ENCODE measurements at regions not wholly inside any gene's neighbourhood (a gene's known extent, or its start where the extent isn't known, plus 50 kb on each side); places are given as distances from the start of the nearest gene placed in this dataset.

DNA sequence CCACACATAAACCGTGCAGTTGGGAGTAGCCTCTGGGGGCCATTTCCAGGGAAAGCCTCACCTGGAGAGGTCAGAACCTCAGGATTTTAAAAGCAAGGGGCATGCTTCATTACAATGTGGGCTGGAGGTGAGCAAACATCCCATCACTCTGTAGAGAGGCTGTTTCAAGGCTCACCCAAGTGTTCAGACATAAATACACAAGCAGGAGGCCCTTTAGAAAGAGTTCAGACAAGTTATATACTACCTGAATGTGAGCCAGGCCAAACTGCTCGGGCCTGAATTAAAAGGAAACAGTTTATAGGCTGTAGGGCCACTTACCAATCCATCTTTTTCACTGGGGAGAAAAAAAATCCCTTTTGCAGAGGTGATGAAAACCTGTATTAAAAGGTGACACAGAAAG is 540.0 kb upstream of the ZEB2 start:
- TF ChIP-seq, protein P1, sequence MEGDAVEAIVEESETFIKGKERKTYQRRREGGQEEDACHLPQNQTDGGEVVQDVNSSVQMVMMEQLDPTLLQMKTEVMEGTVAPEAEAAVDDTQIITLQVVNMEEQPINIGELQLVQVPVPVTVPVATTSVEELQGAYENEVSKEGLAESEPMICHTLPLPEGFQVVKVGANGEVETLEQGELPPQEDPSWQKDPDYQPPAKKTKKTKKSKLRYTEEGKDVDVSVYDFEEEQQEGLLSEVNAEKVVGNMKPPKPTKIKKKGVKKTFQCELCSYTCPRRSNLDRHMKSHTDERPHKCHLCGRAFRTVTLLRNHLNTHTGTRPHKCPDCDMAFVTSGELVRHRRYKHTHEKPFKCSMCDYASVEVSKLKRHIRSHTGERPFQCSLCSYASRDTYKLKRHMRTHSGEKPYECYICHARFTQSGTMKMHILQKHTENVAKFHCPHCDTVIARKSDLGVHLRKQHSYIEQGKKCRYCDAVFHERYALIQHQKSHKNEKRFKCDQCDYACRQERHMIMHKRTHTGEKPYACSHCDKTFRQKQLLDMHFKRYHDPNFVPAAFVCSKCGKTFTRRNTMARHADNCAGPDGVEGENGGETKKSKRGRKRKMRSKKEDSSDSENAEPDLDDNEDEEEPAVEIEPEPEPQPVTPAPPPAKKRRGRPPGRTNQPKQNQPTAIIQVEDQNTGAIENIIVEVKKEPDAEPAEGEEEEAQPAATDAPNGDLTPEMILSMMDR (IDR thresholded peaks at IDR 0.05), result no peak
- H3K36me3 ChIP-seq, result no peaks in the 10 kb centered on the region
- H3K27ac ChIP-seq, result no peak overlapping the region
- no peaks in the 10 kb centered on the region for H3K9me3 ChIP-seq
- no peak for DNase-seq
- no peaks in the 10 kb centered on the region for H3K27me3 ChIP-seq
- H3K4me3 ChIP-seq, result no peak overlapping the region
- no peaks in the 10 kb centered on the region for H3K4me1 ChIP-seq

DNA sequence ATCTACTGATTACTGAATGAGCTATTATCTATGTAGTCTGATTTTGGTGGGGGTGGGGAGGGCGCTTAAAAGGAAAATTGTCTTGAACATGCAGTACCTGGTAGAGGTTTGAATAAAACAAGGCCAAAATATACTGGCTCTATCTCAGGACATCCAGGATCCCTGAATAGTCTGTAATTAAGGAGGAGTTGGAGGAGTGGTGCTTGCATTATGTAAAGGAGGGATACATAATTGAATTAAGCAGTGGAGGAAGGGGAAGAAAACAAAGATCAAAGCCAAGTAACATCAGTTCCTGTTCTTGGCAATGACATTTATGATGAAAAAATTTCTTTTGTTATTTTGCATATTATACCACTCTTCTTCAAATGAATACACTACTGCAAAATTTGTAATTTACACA is 539.4 kb upstream of the ZEB2 start:
- Histone ChIP-seq H3K4me3 (no peak overlapping the region), H3K9me3 (no peaks in the 10 kb centered on the region), H3K4me1 (no peaks in the 10 kb centered on the region), H3K36me3 (no peaks in the 10 kb centered on the region), H3K27ac (no peak overlapping the region), H3K27me3 (no peaks in the 10 kb centered on the region)
- TF ChIP-seq, protein P1 (IDR thresholded peaks at IDR 0.05), result no peak
- no peak for TF ChIP-seq POLR2A (IDR thresholded peaks at IDR 0.05)
- no peak for DNase-seq

DNA sequence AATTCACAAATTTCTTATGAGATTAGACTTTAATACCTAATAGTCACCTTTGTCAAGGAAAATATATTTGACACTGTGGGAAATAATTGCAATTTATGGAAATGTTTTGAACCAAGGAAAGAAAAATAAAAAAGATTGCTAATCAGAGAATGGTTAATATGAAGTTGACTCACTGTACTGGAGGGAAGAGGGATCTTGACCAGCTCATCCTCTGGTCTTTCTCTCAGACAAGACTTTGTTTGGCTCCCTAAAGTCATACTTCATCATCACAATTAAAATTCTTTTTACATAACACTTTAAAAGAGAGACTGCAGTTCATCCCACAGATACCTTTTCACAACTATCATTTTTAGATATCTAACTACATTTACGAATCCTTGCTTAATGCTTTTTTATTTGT is 538.5 kb upstream of the ZEB2 start:
- Histone ChIP-seq H3K36me3 (no peaks in the 10 kb centered on the region), H3K27me3 (no peaks in the 10 kb centered on the region), H3K27ac (no peak overlapping the region), H3K4me1 (no peaks in the 10 kb centered on the region), H3K4me3 (no peak overlapping the region), H3K9me3 (no peaks in the 10 kb centered on the region)
- TF ChIP-seq POLR2A (IDR thresholded peaks at IDR 0.05), result no peak
- TF ChIP-seq, protein P1 (IDR thresholded peaks at IDR 0.05), result no peak
- DNase-seq, result no peak

DNA sequence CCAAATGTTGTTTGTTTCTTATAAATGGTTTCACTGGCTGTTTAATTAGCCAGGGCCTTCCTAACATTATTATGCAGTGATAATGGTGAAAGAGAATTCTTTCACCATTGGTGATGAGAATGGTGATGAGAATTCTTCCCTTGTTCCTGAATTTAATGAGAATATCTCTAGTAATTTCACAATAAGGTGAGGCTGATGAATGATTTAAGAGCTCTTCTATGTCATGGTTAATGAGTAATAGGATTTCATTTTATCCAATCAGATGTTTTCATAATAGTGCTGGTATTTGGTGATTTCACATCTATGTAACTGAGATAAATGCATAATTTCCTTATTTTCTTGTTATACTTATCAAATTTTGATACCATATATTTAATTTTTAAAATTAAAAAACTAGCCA is 535.7 kb upstream of the ZEB2 start:
- Histone ChIP-seq H3K36me3 (no peaks in the 10 kb centered on the region), H3K4me1 (no peaks in the 10 kb centered on the region), H3K4me3 (no peak overlapping the region), H3K27me3 (no peaks in the 10 kb centered on the region), H3K9me3 (no peaks in the 10 kb centered on the region), H3K27ac (no peak overlapping the region)
- DNase-seq, result no peak
- TF ChIP-seq POLR2A (IDR thresholded peaks at IDR 0.05), result no peak
- TF ChIP-seq, protein P1 (IDR thresholded peaks at IDR 0.05), result no peak

DNA sequence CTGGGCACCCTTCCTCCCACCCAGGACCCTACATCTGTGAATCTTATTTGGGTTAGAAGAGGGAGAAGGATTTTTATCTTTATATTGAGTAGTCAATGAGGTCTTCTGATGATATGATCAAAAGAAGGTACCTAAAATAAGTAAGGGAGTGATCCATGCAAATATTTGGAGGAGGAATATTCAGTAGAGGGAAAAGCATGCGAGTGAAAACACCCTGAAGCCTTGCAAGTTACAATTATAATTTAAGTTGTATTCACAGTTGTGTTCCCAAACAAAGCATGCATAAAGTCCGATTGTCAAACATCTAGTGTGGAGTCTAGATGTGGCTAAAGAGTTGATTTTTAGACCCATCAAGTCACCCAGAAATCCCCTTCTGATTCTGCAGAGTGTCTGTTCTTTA is 530.2 kb upstream of the ZEB2 start:
- H3K4me3 ChIP-seq, result no peak overlapping the region

DNA sequence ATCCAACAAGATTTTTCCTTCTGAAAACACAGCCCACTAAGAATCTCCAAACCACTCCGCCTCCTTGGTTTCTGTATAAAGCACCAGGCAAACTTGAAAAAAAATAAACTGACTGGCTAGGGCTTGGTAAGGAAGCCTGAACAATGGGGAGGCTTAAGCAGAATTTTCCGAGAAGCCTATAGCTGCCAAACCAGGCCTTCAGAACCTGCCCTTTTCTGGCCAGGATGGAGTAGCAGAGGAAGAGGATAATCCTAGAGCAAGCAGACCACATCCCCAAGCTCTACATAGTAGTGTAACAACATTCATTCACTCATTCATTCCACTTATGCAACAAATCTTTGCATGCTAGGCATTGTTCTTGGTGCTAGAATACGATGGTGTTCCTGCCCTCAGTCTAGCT is 529.6 kb upstream of the ZEB2 start:
- Histone ChIP-seq H3K36me3 (no peaks in the 10 kb centered on the region), H3K4me3 (no peak overlapping the region), H3K27ac (no peak overlapping the region), H3K4me1 (no peaks in the 10 kb centered on the region), H3K27me3 (no peaks in the 10 kb centered on the region), H3K9me3 (no peaks in the 10 kb centered on the region)
- TF ChIP-seq, protein P1 (IDR thresholded peaks at IDR 0.05), result no peak
- no peak for TF ChIP-seq POLR2A (IDR thresholded peaks at IDR 0.05)
- no peak for DNase-seq

More for the DNA sequence above, 530.2 kb upstream of the ZEB2 start:
- no peak for DNase-seq
- Histone ChIP-seq H3K27me3 (no peaks in the 10 kb centered on the region), H3K9me3 (no peaks in the 10 kb centered on the region), H3K4me1 (no peaks in the 10 kb centered on the region), H3K36me3 (no peaks in the 10 kb centered on the region), H3K27ac (no peak overlapping the region)
- no peak for TF ChIP-seq POLR2A (IDR thresholded peaks at IDR 0.05)
- TF ChIP-seq, protein P1 (IDR thresholded peaks at IDR 0.05), result no peak

Data from Peyer's patch (tissue), 4 donors.